ENCODE measurements at regions not wholly inside any gene's neighbourhood (a gene's known extent, or its start where the extent isn't known, plus 50 kb on each side); places are given as distances from the start of the nearest gene placed in this dataset.

GRCh38 chr18:34639687-34640086 is 70.4 kb upstream of the DTNA start:
- TF ChIP-seq HDAC2 (IDR thresholded peaks at IDR 0.05; ENCODE audit: borderline replicate concordance in 1 of 2, low read depth in 2 of 2, low read length in 2 of 2) (no peak), CEBPB (IDR thresholded peaks at IDR 0.05; ENCODE audit: low read depth, low read length) (peak; percentile 32; the same call in 1 of the 2 replicates), RNF2 (IDR thresholded peaks at IDR 0.05; ENCODE audit: borderline replicate concordance, low read depth, low read length, missing control alignments, poor library complexity, severe bottlenecking) (no peak)
- H4K8ac ChIP-seq (ENCODE audit: extremely low read depth, insufficient read depth, low read length), result no peak overlapping the region
- no peaks in the 10 kb centered on the region for H3K79me1 ChIP-seq (ENCODE audit: low read depth, low read length)
- H3K79me2 ChIP-seq (ENCODE audit: control insufficient read depth in 1 of 2, insufficient read depth in 2 of 2, low read length in 2 of 2), result no peaks in the 10 kb centered on the region
- H3K4me3 ChIP-seq (ENCODE audit: extremely low read depth in 1 of 4, insufficient read depth in 2 of 4, low read depth in 3 of 4, low read length in 4 of 4), result no peak overlapping the region
- H3K9me3 ChIP-seq (ENCODE audit: insufficient read depth in 2 of 2, low read depth in 1 of 2, low read length in 1 of 2), result no peaks in the 10 kb centered on the region
- H2BK20ac ChIP-seq (ENCODE audit: low read length), result no peak overlapping the region
- H3K36me3 ChIP-seq (ENCODE audit: control insufficient read depth in 2 of 4, insufficient read depth in 4 of 4, low read length in 3 of 4), result no peaks in the 10 kb centered on the region
- H4K5ac ChIP-seq (ENCODE audit: insufficient read length, low read depth, low read length), result no peak overlapping the region
- H3K27me3 ChIP-seq (replicated peaks in 1 of 4; ENCODE audit: control insufficient read depth in 3 of 4, extremely low read depth in 1 of 4, insufficient read depth in 3 of 4, low read length in 3 of 4), result no peaks in the 10 kb centered on the region
- H4K20me1 ChIP-seq (replicated peaks in 1 of 2; ENCODE audit: control insufficient read depth in 1 of 2, insufficient read depth in 2 of 2, low read length in 2 of 2), result no peaks in the 10 kb centered on the region
- H3K23ac ChIP-seq (ENCODE audit: insufficient read length), result no peak overlapping the region
- no peak overlapping the region for H3K18ac ChIP-seq (ENCODE audit: extremely low read depth, low read length)
- no peak overlapping the region for H2BK120ac ChIP-seq (replicated peaks; ENCODE audit: low read depth, low read length)
- 83% methylated on average over 1 of the region's 1 CpG; no CpG with 5 or more reads in 1 of the 2 experiments for WGBS, 2 experiments (ENCODE audit: extremely low coverage in 1 of 2, insufficient coverage in 1 of 2, insufficient read length in 1 of 2, insufficient replicate concordance in 2 of 2, low coverage in 1 of 2, low lambda C conversion rate in 2 of 2, missing lambda C conversion rate in 1 of 2)
- no peak overlapping the region for H3K14ac ChIP-seq (ENCODE audit: insufficient read length)
- no peaks in the 10 kb centered on the region for H3K23me2 ChIP-seq (ENCODE audit: low read depth, low read length)
- H3K27ac ChIP-seq (ENCODE audit: low read depth, low read length), result no peak overlapping the region
- H3K56ac ChIP-seq (replicated peaks; ENCODE audit: insufficient read length, low read depth, low read length), result no peak overlapping the region
- no peak for DNase-seq (ENCODE audit: low read depth in 1 of 2, low spot score in 2 of 2)
- no peak overlapping the region for H4K91ac ChIP-seq (replicated peaks; ENCODE audit: insufficient read length, low read length)
- no peak overlapping the region for H2BK5ac ChIP-seq (ENCODE audit: low read depth, low read length)
- no peak overlapping the region for H2BK15ac ChIP-seq (ENCODE audit: low read length)
- H3K4me2 ChIP-seq (ENCODE audit: insufficient read depth in 1 of 2, low read depth in 2 of 2, low read length in 2 of 2), result no peak overlapping the region
- no peak overlapping the region for H2AFZ ChIP-seq (ENCODE audit: low read length)
- H3K4me1 ChIP-seq (replicated peaks in 1 of 4; ENCODE audit: control insufficient read depth in 3 of 4, insufficient read depth in 4 of 4, low read length in 3 of 4), result peaks cover 0 to 5% (median under 1%) of the 10 kb centered on the region in 4 experiments; a peak in 4 of 7 replicates
- CTCF ChIA-PET (ENCODE audit: partially characterized antibody), result interaction anchor here (0.5 to 1.1 kb wide), 2 partner anchors 21 to 171 kb away, joined by 3 to 4 read pairs; no protein-coding TSS in a partner anchor
- H3K4ac ChIP-seq (replicated peaks; ENCODE audit: insufficient read length, low read depth, low read length), result no peak overlapping the region
- no peak overlapping the region for H2BK12ac ChIP-seq (ENCODE audit: low read depth, low read length)
- POLR2A ChIA-PET (ENCODE audit: partially characterized antibody), result interaction anchor here (2.2 kb wide), 1 partner anchor 20 kb away, joined by 6 read pairs; no protein-coding TSS in a partner anchor
- no peak overlapping the region for H2AK5ac ChIP-seq (ENCODE audit: low read depth, low read length)
- FAIRE-seq, result no peak
- H3K9ac ChIP-seq (replicated peaks in 1 of 4; ENCODE audit: extremely low read depth in 1 of 4, low read depth in 3 of 4, low read length in 3 of 4), result no peak overlapping the region
